Erythroblast (primary cell): ENCODE measurements at regions not wholly inside any gene's neighbourhood (a gene's known extent, or its start where the extent isn't known, plus 50 kb on each side); places are given as distances from the start of the nearest gene placed in this dataset.
A peak's percentile ranks its signal among the peaks of the same experiment; 100 is the strongest.
"Not testable (repeated sequence)": the region's sequence is repeated elsewhere in the genome, so short reads cannot be mapped to it uniquely, and the experiment has no call there.

ENCODE experiments used
- DNase-seq, 2 experiments: peaks; one replicate each; lab custom pipeline; 2025; lab: John Stamatoyannopoulos, UW
- GATA1 ChIP-seq: IDR thresholded peaks from 2 replicates; pipeline ENCODE4 v1.6.1; 2011; ENCODE audit warnings: low read depth, mild to moderate bottlenecking, control low read depth, low read length, moderate library complexity
- POLR2A ChIP-seq: IDR thresholded peaks from 2 replicates; pipeline ENCODE4 v1.6.1; 2011; ENCODE audit warnings: mild to moderate bottlenecking, low read length

GRCh38 chr5:157994906-157995519 is 136.1 kb upstream of the CLINT1 start:
- TF ChIP-seq GATA1 (no peak), POLR2A (no peak)
- peak; percentile 36 to 51 for DNase-seq

- no peak for TF ChIP-seq POLR2A
- no peak for TF ChIP-seq GATA1
- no peak for DNase-seq
These were observed 135.2 kb upstream of the CLINT1 start for GRCh38 chr5:157993986-157994691.

- no peak for DNase-seq
- TF ChIP-seq POLR2A (no peak), GATA1 (no peak)
These were observed 134.3 kb upstream of the CLINT1 start for GRCh38 chr5:157993201-157993600.

GRCh38 chr5:157990583-157991181 is 131.7 kb upstream of the CLINT1 start:
- TF ChIP-seq GATA1, result no peak
- TF ChIP-seq POLR2A, result no peak
- no peak for DNase-seq

- DNase-seq, result no peak
- TF ChIP-seq GATA1 (no peak), POLR2A (no peak)
These were observed 130.4 kb upstream of the CLINT1 start for GRCh38 chr5:157989296-157989695.

- no peak for DNase-seq
- no peak for TF ChIP-seq POLR2A
- TF ChIP-seq GATA1, result no peak
These were observed 128.3 kb upstream of the CLINT1 start for GRCh38 chr5:157987259-157987658.

GRCh38 chr5:157986431-157986990 is 127.6 kb upstream of the CLINT1 start:
- TF ChIP-seq POLR2A (no peak), GATA1 (no peak)
- DNase-seq, result no peak

- TF ChIP-seq GATA1 (no peak), POLR2A (no peak)
- DNase-seq, result no peak
These were observed 125.7 kb upstream of the CLINT1 start for GRCh38 chr5:157984611-157985010.

- TF ChIP-seq GATA1 (no peak), POLR2A (no peak)
- DNase-seq, result no peak
These were observed 125.1 kb upstream of the CLINT1 start for GRCh38 chr5:157983906-157984551.

- DNase-seq, result no peak
- no peak for TF ChIP-seq POLR2A
- TF ChIP-seq GATA1, result no peak
These were observed 119.1 kb upstream of the CLINT1 start for GRCh38 chr5:157978061-157978460.

- DNase-seq, result no peak
- TF ChIP-seq GATA1, result no peak
- TF ChIP-seq POLR2A, result no peak
These were observed 117.5 kb upstream of the CLINT1 start for GRCh38 chr5:157976429-157976828.

GRCh38 chr5:157972579-157972978 is 113.6 kb upstream of the CLINT1 start:
- DNase-seq, result no peak
- no peak for TF ChIP-seq GATA1
- no peak for TF ChIP-seq POLR2A

GRCh38 chr5:157971571-157972216 is 112.7 kb upstream of the CLINT1 start:
- no peak for DNase-seq
- TF ChIP-seq POLR2A (no peak), GATA1 (no peak)

- not testable (repeated sequence) for DNase-seq
These were observed 109.6 kb upstream of the CLINT1 start for GRCh38 chr5:157968570-157968969.
